ENCODE measurements at regions not wholly inside any gene's neighbourhood (a gene's known extent, or its start where the extent isn't known, plus 50 kb on each side); places are given as distances from the start of the nearest gene placed in this dataset.

DNA sequence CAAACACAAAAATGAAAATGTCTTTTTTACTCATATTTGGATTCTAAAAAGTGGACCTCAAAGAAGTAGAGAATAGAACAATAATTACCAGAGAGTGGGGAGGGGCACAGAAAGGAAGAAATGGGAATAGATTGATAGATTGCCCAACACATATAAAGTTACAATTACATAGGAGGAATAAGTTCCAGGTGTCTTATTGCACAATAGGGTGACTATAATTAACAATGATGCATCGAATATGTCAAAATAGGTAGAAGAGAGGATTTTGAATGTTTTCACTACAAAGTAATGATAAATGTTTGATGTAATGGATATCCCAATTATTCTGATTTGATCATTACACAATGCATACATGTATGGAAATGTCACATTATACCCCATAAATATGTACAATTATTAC lies 556.0 kb downstream of the CDH8 start:
- Histone ChIP-seq H3K27me3 (ENCODE audit: control insufficient read depth, insufficient read depth, low read length) (no peaks in the 10 kb centered on the region), H3K36me3 (ENCODE audit: control insufficient read depth, insufficient read depth, low read length) (no peaks in the 10 kb centered on the region), H3K27ac (ENCODE audit: low read length) (no peak overlapping the region), H3K4me1 (ENCODE audit: control insufficient read depth, insufficient read depth, low read length) (no peaks in the 10 kb centered on the region), H3K9me3 (ENCODE audit: control insufficient read depth, insufficient read depth, low read depth, low read length) (no peaks in the 10 kb centered on the region), H3K4me3 (ENCODE audit: low read depth in 2 of 2, low read length in 2 of 2) (no peak overlapping the region)
- ATAC-seq: no peak
- intact Hi-C loops (cut with micrococcal nuclease; ENCODE audit: unreplicated experiment): no loop called here
- ChIA-PET CTCF (no interaction called here), POLR2A (no interaction called here)
- in situ Hi-C loops (cut with HindIII; ENCODE audit: low pct_unique_long_range_greater_than_20kb, low sequenced_read_pairs): no loop called here
- BruUV-seq (replicated peaks): no TSS peak
- DNase-seq (ENCODE audit: low read depth, low spot score): no peak
- TF ChIP-seq TCF7L2 (IDR thresholded peaks at IDR 0.05; ENCODE audit: low read depth, low read length) (no peak), CTCF (IDR thresholded peaks at IDR 0.05) (no peak), SIN3A (IDR thresholded peaks at IDR 0.05; ENCODE audit: borderline replicate concordance, insufficient read depth, low read depth, low read length) (no peak), POLR2AphosphoS5 (IDR thresholded peaks at IDR 0.05; ENCODE audit: low read depth, low read length) (no peak)
- TF ChIP-seq, protein P1, sequence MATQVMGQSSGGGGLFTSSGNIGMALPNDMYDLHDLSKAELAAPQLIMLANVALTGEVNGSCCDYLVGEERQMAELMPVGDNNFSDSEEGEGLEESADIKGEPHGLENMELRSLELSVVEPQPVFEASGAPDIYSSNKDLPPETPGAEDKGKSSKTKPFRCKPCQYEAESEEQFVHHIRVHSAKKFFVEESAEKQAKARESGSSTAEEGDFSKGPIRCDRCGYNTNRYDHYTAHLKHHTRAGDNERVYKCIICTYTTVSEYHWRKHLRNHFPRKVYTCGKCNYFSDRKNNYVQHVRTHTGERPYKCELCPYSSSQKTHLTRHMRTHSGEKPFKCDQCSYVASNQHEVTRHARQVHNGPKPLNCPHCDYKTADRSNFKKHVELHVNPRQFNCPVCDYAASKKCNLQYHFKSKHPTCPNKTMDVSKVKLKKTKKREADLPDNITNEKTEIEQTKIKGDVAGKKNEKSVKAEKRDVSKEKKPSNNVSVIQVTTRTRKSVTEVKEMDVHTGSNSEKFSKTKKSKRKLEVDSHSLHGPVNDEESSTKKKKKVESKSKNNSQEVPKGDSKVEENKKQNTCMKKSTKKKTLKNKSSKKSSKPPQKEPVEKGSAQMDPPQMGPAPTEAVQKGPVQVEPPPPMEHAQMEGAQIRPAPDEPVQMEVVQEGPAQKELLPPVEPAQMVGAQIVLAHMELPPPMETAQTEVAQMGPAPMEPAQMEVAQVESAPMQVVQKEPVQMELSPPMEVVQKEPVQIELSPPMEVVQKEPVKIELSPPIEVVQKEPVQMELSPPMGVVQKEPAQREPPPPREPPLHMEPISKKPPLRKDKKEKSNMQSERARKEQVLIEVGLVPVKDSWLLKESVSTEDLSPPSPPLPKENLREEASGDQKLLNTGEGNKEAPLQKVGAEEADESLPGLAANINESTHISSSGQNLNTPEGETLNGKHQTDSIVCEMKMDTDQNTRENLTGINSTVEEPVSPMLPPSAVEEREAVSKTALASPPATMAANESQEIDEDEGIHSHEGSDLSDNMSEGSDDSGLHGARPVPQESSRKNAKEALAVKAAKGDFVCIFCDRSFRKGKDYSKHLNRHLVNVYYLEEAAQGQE (IDR thresholded peaks at IDR 0.05; ENCODE audit: insufficient read depth in 1 of 2, low read depth in 2 of 2, low read length in 1 of 2): no peak

GRCh38 chr16:61471737-61472136 lies 564.5 kb downstream of the CDH8 start:
- in situ Hi-C loops (cut with HindIII; ENCODE audit: low pct_unique_long_range_greater_than_20kb, low sequenced_read_pairs) (no loop called here), intact Hi-C loops (cut with micrococcal nuclease; ENCODE audit: unreplicated experiment) (no loop called here)
- no peaks in the 10 kb centered on the region for H3K9me3 ChIP-seq (ENCODE audit: control insufficient read depth, insufficient read depth, low read depth, low read length)
- no TSS peak for BruUV-seq (replicated peaks)
- no peak overlapping the region for H3K4me3 ChIP-seq (ENCODE audit: low read depth in 2 of 2, low read length in 2 of 2)
- DNase-seq (ENCODE audit: low read depth, low spot score) (no peak), ATAC-seq (no peak)
- no peak overlapping the region for H3K27ac ChIP-seq (ENCODE audit: low read length)
- no peaks in the 10 kb centered on the region for H3K36me3 ChIP-seq (ENCODE audit: control insufficient read depth, insufficient read depth, low read length)
- ChIA-PET CTCF (no interaction called here), POLR2A (no interaction called here)
- no peaks in the 10 kb centered on the region for H3K4me1 ChIP-seq (ENCODE audit: control insufficient read depth, insufficient read depth, low read length)
- H3K27me3 ChIP-seq (ENCODE audit: control insufficient read depth, insufficient read depth, low read length): no peaks in the 10 kb centered on the region
- TF ChIP-seq CTCF (IDR thresholded peaks at IDR 0.05) (no peak), POLR2AphosphoS5 (IDR thresholded peaks at IDR 0.05; ENCODE audit: low read depth, low read length) (no peak), TCF7L2 (IDR thresholded peaks at IDR 0.05; ENCODE audit: low read depth, low read length) (no peak), SIN3A (IDR thresholded peaks at IDR 0.05; ENCODE audit: borderline replicate concordance, insufficient read depth, low read depth, low read length) (no peak)
- TF ChIP-seq, protein P1 (IDR thresholded peaks at IDR 0.05; ENCODE audit: insufficient read depth in 1 of 2, low read depth in 2 of 2, low read length in 1 of 2): no peak

Data from Panc1 (cell line).